T-helper 17 cell (primary cell): ENCODE measurements at regions not wholly inside any gene's neighbourhood (a gene's known extent, or its start where the extent isn't known, plus 50 kb on each side); places are given as distances from the start of the nearest gene placed in this dataset.

Experiments used
- ATAC-seq: fragments of 150-1000 bp; cut with Tn5 transposase; 2 replicates; pipeline ENCODE4 v1.10.0; 2021; ENCODE audit warnings: mild to moderate bottlenecking, moderate library complexity
- DNase-seq, 3 donors: peaks; one replicate each; pipeline versions ENCODE4 v3.0.0 to v3.0.0-alpha.2; 2020 to 2021
- H3K9me3 ChIP-seq: one replicate; pipeline ENCODE4 v1.7.0; 2013; ENCODE audit warnings: low read length, mild to moderate bottlenecking; ENCODE audit not compliant: control insufficient read depth, poor library complexity, severe bottlenecking
- H3K27ac Mint-ChIP-seq: one replicate; pipeline ENCODE4 v1.8.0; 2022; ENCODE audit warnings: mild to moderate bottlenecking, moderate library complexity, mixed read lengths
- H3K27me3 Mint-ChIP-seq: one replicate; pipeline ENCODE4 v1.8.0; 2022; ENCODE audit warnings: mixed read lengths
- H3K36me3 Mint-ChIP-seq: one replicate; pipeline ENCODE4 v1.8.0; 2022; ENCODE audit warnings: low read depth, mixed read lengths
- H3K4me1 Mint-ChIP-seq: one replicate; pipeline ENCODE4 v1.8.0; 2022; ENCODE audit warnings: mild to moderate bottlenecking, mixed read lengths
- H3K4me3 Mint-ChIP-seq: one replicate; pipeline ENCODE4 v1.8.0; 2022; ENCODE audit warnings: mild to moderate bottlenecking, moderate library complexity, mixed read lengths

DNA sequence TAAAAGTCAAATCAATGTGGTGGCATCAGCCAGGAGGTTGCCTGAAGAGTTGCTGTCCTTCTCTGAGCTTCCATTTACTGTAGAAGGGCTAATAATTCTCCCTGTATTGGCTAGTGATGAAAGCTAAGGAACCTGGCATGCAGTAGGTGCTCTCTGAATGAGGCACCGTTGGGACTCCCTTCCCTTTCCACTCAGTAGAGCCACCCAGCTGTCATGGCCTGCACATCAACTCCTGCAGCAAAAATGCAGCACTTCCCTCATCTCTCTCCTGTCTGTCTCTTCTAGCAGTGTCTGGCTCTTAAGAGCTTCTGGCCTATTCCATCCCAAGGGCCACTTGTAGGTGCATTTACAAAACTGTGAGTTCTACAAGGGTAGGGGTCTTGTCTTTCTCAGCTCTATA lies 369.0 kb downstream of the MATN1 start:
- peaks cover 8% of the 10 kb centered on the region for H3K36me3 Mint-ChIP-seq
- H3K27me3 Mint-ChIP-seq: peaks cover 68% of the 10 kb centered on the region
- no peaks in the 10 kb centered on the region for H3K9me3 ChIP-seq
- ATAC-seq (no peak), DNase-seq (no peak)
- no peaks in the 10 kb centered on the region for H3K4me1 Mint-ChIP-seq
- H3K4me3 Mint-ChIP-seq: no peak overlapping the region
- H3K27ac Mint-ChIP-seq: no peak overlapping the region

DNA sequence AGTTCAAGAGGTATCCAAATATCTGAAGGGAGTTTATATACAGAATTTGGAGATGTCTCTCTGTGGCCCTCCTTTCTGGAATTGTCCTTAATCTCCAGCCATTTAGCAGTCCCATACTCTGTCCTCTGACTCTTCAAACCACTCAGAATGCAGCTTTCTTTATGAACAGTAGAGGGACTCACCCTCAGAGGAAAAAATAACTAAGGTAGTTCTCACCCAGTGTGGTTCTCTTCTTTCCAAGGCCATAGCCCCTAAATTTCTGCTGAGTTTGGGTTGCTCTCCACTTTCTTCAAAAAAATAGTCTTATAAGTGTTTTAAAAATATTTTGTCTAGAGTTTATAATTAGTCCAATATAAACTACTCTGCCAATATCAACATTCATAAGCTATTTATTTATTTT lies 369.7 kb downstream of the MATN1 start:
- Mint-ChIP-seq H3K27ac (no peak overlapping the region), H3K27me3 (peaks cover 61% of the 10 kb centered on the region), H3K4me3 (no peak overlapping the region), H3K4me1 (no peaks in the 10 kb centered on the region), H3K36me3 (peaks cover 8% of the 10 kb centered on the region)
- no peaks in the 10 kb centered on the region for H3K9me3 ChIP-seq
- DNase-seq (no peak), ATAC-seq (no peak)

DNA sequence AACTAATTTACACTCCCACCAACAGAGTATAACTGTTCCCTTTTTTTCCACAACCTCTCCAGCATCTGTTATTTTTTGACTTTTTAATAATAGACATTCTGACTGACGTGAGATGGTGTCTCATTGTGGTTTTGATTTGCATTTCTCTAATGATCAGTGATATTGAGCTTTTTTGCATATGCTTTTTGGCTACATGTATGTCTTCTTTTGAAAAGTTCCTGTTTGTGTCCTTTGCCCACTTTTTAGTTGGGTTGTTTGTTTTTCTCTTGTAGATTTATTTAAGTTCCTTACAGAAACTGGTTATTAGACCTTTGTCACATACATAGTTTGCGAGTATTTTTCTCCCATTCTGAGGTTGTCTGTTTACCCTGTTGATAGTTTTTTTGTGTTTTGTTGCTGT lies 375.2 kb downstream of the MATN1 start:
- H3K9me3 ChIP-seq: no peaks in the 10 kb centered on the region
- Mint-ChIP-seq H3K36me3 (peaks cover 3% of the 10 kb centered on the region), H3K4me1 (no peaks in the 10 kb centered on the region), H3K27ac (no peak overlapping the region), H3K4me3 (no peak overlapping the region), H3K27me3 (peaks cover 30% of the 10 kb centered on the region)
- ATAC-seq: no peak
- no peak for DNase-seq

DNA sequence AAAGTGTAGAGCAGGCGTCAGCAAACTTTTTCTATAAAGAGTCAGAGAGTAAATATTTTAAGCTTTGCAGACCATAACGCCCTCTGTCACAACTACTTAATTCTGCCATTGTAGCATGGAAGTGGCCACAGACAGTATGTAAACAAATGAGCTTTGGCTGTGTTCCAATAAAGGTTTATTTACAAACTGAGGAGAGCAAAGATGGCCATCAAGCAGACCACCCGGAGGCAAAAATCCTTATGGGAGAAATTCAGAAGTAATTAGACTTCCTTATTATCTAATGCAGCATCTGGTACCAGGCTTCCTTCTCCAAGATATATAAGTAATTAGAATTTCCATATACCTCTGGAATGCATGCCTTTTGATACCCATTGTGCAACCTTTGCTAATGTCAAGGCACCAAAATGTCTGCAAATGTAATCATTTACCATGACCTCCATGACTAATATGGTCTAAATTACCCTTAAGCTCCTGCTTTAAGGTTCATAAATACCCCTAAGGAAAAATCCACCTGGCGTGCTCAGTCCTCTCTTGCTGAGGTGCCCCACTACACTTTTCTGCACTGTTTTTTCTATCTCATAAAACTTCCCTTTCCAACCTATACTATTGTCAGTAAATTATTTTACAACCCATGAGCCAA lies 377.8 kb downstream of the MATN1 start:
- H3K4me1 Mint-ChIP-seq: no peaks in the 10 kb centered on the region
- peaks cover 14% of the 10 kb centered on the region for H3K27me3 Mint-ChIP-seq
- H3K27ac Mint-ChIP-seq: no peak overlapping the region

DNA sequence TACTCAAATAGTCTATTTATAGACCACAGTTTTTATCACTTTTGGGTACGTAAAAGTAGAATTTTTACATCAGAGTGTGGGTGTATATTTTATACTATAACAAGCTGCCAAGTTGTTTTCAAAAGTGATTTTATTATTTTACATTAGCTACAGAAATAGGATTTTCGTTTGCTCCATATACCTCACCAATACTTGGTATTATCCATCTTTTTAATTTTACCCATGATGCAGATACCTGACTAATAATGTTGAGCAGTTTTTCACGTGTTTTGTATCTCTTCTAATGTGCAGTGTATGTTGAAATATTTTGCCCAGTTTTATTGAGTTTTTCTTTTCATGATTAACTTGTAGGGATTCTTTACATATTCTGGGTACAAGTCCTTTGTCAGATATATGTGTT lies 379.8 kb downstream of the MATN1 start:
- Mint-ChIP-seq H3K36me3 (no peaks in the 10 kb centered on the region), H3K4me3 (no peak overlapping the region), H3K27ac (no peak overlapping the region), H3K4me1 (no peaks in the 10 kb centered on the region), H3K27me3 (peaks cover 8% of the 10 kb centered on the region)
- ATAC-seq: no peak
- DNase-seq: no peak
- H3K9me3 ChIP-seq: no peaks in the 10 kb centered on the region

More for the DNA sequence above, 377.8 kb downstream of the MATN1 start:
- Mint-ChIP-seq H3K4me3 (no peak overlapping the region), H3K36me3 (no peaks in the 10 kb centered on the region)
- ATAC-seq: no peak
- no peaks in the 10 kb centered on the region for H3K9me3 ChIP-seq
- DNase-seq: no peak

DNA sequence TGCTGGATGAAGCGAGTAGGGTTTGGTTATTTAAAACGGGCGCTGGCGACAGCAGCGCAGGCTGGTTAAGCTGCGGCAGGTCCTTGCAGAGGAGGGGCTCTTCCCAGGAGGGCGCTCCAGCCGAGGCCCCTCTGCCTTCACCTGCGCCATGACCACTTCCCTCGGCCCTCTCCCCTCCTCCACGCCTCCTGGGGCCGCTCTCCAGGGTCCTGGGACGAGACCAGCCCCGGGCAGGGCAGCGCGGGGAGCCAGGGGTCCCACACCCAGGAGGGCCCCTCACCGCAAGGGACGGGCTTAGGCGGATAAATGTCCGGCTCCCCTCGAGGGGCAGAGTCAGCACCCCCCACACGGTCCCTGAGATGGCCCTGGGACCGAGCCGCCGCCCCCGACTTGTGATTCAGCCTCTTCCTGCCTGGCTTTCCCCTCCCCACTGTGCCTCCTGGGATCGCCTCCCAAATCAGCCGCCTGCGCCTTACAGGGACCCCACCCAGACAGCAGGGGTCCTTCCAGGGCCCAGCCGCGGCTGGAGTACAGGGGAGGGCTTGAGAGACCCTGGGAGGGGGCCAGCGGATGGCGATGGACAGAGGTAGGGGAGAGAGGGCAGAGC lies 380.7 kb downstream of the MATN1 start:
- ATAC-seq: no peak
- no peaks in the 10 kb centered on the region for H3K9me3 ChIP-seq
- H3K36me3 Mint-ChIP-seq: no peaks in the 10 kb centered on the region
- peaks cover 8% of the 10 kb centered on the region for H3K27me3 Mint-ChIP-seq
- no peak overlapping the region for H3K27ac Mint-ChIP-seq
- no peak for DNase-seq
- H3K4me1 Mint-ChIP-seq: no peaks in the 10 kb centered on the region
- H3K4me3 Mint-ChIP-seq: no peak overlapping the region

DNA sequence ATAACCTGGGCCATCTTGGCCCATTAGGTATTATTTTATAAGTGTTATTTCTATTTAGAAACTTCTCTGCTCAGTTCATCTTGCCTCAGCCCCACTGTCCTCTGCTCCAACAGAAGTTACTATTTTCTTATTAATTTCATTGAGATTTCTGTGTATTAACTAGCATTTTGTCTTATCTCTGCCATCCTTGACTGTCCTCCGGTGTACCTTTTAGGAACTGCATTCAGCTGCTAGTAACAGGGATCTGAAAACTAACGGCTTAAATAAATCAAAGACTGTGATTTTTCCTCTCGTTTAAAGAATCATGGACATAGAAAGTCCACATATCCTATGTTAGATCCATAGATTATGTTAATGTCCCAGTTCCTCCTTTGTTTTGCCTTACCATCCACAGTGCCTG lies 382.5 kb downstream of the MATN1 start:
- Mint-ChIP-seq H3K4me1 (no peaks in the 10 kb centered on the region), H3K36me3 (no peaks in the 10 kb centered on the region), H3K27me3 (peaks cover 3% of the 10 kb centered on the region), H3K4me3 (no peak overlapping the region), H3K27ac (no peak overlapping the region)
- DNase-seq (no peak), ATAC-seq (no peak)
- no peaks in the 10 kb centered on the region for H3K9me3 ChIP-seq

DNA sequence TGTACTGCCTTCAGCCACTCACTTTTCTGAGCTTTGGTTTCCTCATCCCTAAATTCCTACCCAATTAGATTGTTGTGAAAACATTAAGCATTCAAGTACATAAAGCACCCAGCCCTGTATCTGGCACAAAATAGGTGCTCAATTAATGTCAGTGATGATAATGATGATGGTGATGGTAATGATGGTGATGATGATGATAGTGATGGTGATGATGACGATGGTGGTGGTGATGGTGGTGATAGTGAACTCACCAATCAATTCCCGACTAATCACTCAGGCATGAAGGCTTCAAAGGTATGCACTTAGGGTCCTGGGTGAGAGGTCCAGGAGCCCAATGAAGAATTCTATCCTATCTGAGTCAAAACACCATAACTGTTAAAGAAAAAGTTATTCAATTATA lies 383.5 kb downstream of the MATN1 start:
- DNase-seq (no peak), ATAC-seq (no peak)
- no peaks in the 10 kb centered on the region for H3K36me3 Mint-ChIP-seq
- H3K27ac Mint-ChIP-seq: no peak overlapping the region
- H3K9me3 ChIP-seq: no peaks in the 10 kb centered on the region
- no peak overlapping the region for H3K4me3 Mint-ChIP-seq
- H3K27me3 Mint-ChIP-seq: no peaks in the 10 kb centered on the region
- no peaks in the 10 kb centered on the region for H3K4me1 Mint-ChIP-seq

DNA sequence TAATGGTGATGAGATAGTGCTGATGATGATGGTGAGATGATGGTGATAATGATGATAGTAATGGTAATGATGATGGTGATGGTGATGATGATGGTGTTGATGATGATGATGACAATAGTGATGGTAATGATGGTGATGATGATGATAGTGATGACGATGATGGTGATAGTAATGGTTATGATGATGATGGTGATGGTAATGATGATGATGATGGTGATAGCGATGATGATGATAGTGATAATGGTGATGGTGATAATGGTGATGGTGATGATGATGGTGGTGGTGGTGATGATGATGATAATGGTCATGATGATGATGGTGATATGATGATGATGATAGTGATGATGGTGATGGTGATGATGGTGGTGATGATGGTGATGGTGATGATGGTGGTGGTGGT lies 384.6 kb downstream of the MATN1 start:
- Mint-ChIP-seq H3K36me3 (no peaks in the 10 kb centered on the region), H3K27ac (no peak overlapping the region), H3K4me1 (no peaks in the 10 kb centered on the region), H3K4me3 (no peak overlapping the region), H3K27me3 (no peaks in the 10 kb centered on the region)
- ATAC-seq (no peak), DNase-seq (no peak)
- no peaks in the 10 kb centered on the region for H3K9me3 ChIP-seq

DNA sequence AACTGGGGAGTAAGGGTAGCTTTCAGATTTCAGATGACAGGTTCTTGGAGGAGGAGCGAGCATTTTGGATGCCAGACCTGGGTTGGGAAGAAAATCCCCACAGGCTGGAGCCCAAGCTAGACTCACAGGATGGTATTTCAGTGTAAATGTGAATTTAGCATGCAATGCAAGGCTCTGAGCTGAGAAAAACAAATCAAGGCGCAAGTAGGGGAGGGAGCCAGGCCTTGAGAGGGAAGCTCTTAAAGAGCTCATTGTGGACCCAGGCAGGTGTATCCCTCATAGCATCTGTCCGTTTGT lies 386.1 kb downstream of the MATN1 start:
- H3K27ac Mint-ChIP-seq: no peak overlapping the region
- H3K27me3 Mint-ChIP-seq: peaks cover 7% of the 10 kb centered on the region
- no peak overlapping the region for H3K4me3 Mint-ChIP-seq
- no peaks in the 10 kb centered on the region for H3K4me1 Mint-ChIP-seq
- no peaks in the 10 kb centered on the region for H3K9me3 ChIP-seq
- no peaks in the 10 kb centered on the region for H3K36me3 Mint-ChIP-seq
- no peak for DNase-seq
- ATAC-seq: no peak

DNA sequence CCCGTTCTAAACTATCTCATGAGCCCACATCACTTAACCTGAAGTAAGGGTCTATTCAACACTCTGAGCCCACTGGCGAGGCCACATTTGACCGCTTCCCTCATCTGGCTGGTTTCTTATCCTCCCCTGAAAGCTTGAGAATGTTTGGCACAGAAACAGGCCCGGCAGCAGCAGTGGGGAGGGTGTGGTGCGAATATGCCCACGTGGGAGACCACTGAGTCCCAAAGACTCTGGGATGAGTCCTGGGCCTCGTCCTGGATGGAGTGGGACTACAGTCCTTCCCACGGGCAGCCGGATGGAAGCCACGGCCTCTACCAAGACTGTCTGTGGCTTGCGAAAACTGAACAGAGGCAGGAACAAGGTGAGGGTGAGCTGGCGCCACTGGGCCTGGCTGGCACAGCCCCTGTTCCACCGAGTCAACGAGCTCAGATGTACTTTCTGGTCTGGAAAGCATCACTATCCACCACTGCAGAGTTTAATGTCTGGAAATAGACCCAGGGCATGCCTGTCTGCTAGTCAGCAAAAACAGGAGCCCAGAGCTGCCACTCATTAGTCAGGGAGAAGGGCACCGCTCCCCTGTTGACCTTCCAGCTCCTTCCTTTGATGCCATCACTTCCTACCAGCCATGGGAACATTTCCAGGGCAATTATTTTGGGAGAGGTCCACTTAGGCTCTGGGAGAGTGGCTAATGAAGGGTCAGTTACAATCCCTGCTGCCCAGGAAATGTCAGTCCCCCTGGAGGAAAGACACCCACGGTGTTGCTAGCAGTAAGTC lies 386.6 kb downstream of the MATN1 start:
- no peak for DNase-seq
- H3K27ac Mint-ChIP-seq: no peak overlapping the region
- no peak for ATAC-seq

DNA sequence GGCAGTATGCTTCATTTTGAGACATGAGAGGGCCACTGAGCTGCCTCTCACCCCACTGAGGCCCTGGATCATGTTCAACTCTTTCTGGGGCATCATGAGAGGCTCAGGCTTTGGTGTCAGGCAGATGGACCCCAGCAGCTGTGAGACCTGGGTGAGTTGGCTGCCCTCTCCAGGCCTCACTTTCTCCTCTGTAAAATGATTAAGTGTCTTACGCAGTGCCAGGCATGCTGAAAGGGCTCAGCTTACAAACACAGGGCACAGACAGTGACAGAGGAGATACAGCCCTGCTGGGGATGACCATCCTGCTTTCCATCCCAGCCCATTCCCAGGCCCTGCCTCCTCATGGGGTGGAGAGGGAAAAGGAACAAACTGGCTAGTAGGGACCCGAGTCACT lies 387.4 kb downstream of the MATN1 start:
- Mint-ChIP-seq H3K27me3 (peaks cover 9% of the 10 kb centered on the region), H3K27ac (no peak overlapping the region), H3K4me1 (no peaks in the 10 kb centered on the region), H3K4me3 (no peak overlapping the region), H3K36me3 (no peaks in the 10 kb centered on the region)
- H3K9me3 ChIP-seq: no peaks in the 10 kb centered on the region
- no peak for DNase-seq
- ATAC-seq: no peak

More for the DNA sequence above, 386.6 kb downstream of the MATN1 start:
- no peaks in the 10 kb centered on the region for H3K36me3 Mint-ChIP-seq
- no peaks in the 10 kb centered on the region for H3K4me1 Mint-ChIP-seq
- no peaks in the 10 kb centered on the region for H3K9me3 ChIP-seq
- H3K27me3 Mint-ChIP-seq: peaks cover 9% of the 10 kb centered on the region
- no peak overlapping the region for H3K4me3 Mint-ChIP-seq

DNA sequence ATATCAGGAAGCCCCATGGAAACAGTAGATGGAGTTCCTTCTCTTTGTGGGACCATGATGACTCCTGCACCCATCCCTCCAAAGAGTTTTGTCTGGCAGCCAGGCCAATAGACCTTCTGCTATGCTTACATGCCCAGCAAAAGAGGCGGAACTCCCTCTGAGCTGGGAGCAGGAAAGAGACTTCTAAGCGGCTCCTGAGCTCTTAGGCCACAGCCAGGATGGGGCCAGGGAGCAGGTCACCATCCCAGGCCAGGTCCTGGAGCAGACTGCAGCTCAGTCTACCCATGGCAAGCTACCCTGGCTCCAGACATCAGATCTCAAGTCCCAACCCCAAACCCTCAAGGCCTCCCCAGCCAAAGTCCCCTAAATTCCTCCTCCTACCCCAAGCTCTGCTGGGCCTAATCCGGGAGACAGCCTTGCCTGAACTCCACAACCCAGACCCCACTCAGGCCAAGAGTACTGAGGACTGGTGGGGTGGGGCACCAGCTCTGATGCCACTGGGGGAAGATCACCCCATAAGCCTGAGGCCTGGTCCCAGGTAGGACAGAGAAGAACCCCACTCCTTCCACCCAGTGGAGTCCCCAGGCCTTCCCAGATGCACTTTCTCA lies 387.9 kb downstream of the MATN1 start:
- no peaks in the 10 kb centered on the region for H3K36me3 Mint-ChIP-seq
- ATAC-seq: no peak
- no peak overlapping the region for H3K4me3 Mint-ChIP-seq
- peaks cover 10% of the 10 kb centered on the region for H3K27me3 Mint-ChIP-seq
- H3K9me3 ChIP-seq: no peaks in the 10 kb centered on the region
- H3K27ac Mint-ChIP-seq: no peak overlapping the region
- H3K4me1 Mint-ChIP-seq: no peaks in the 10 kb centered on the region
- DNase-seq: no peak
